HCT116 (cell line): ENCODE measurements at regions not wholly inside any gene's neighbourhood (a gene's known extent, or its start where the extent isn't known, plus 50 kb on each side); places are given as distances from the start of the nearest gene placed in this dataset.

Experiments used
- ATAC-seq: fragments of 200-7000 bp; cut with Tn5 transposase; 2 replicates; pipeline ENCODE4 v1.9.1; 2020; ENCODE audit warnings: mild to moderate bottlenecking, moderate library complexity
- BruUV-seq: library from RNA; stranded (reverse); fragments of 400-500 nt; replicated peaks from 2 replicates; lab custom pipeline; 2021; lab: Mats Ljungman, UMichigan
- CTCF ChIA-PET: fragments of 300-600 bp; sonication (Branson Sonifier 250); formaldehyde crosslinking; loops from one replicate; lab custom pipeline; 2021; ENCODE audit warnings: antibody characterized with exemption; lab: Charles Lee
- POLR2A ChIA-PET: fragments of 300-600, 350-600 bp; sonication (Branson Sonifier 250); formaldehyde crosslinking; loops from one replicate; lab custom pipeline; 2021; ENCODE audit warnings: antibody characterized with exemption; lab: Charles Lee
- RAD21 ChIA-PET, 2 experiments: fragments of 300-600 bp; sonication (Branson Sonifier 250); formaldehyde crosslinking; loops; one replicate each; lab custom pipeline; 2023; ENCODE audit warnings: low total read pairs in 2 of 2; ENCODE audit not compliant: uncharacterized antibody in 2 of 2, unreplicated experiment in 2 of 2, low non-redundant PET in 1 of 2; lab: Charles Lee
- DNase-seq: peaks from one replicate; pipeline ENCODE4 v3.0.0-alpha.2; 2010; ENCODE audit warnings: low read depth, low spot score
- H2AFZ ChIP-seq: fragments of 200-600 bp; shearing (Covaris generic), sonication (generic); 2 replicates; pipeline ENCODE4 v1.6.1; 2017; ENCODE audit warnings: low read depth, mixed run types, mixed read lengths, antibody characterized with exemption, low read length; ENCODE audit not compliant: poor library complexity, severe bottlenecking
- H3K27ac ChIP-seq: 2 replicates; pipeline ENCODE4 v1.5.1; 2012; ENCODE audit warnings: low read depth, low read length
- H3K27me3 ChIP-seq: fragments of 200-600 bp; sonication (generic); 2 replicates; pipeline ENCODE4 v1.6.1; 2016; ENCODE audit warnings: mixed run types, low read length, mixed read lengths; ENCODE audit not compliant: insufficient read depth
- H3K36me3 ChIP-seq, 2 experiments: fragments of 200-500 bp in 1 of 2; fragments of 200-600 bp in 1 of 2; sonication (Bioruptor generic) in 1 of 2; sonication (generic) in 1 of 2; 2 replicates each; pipeline versions ENCODE4 v1.5.1 to v1.6.1; 2014 to 2016; ENCODE audit warnings: low read length in 2 of 2, inconsistent platforms in 1 of 2, mixed read lengths in 1 of 2, mixed run types in 1 of 2; ENCODE audit not compliant: insufficient read depth in 2 of 2, control insufficient read depth in 1 of 2
- H3K4me1 ChIP-seq, 2 experiments: fragments of 200-600 bp in 1 of 2; sonication (generic) in 1 of 2; 2 replicates each; pipeline versions ENCODE4 v1.5.1 to v1.6.1; 2012 to 2017; ENCODE audit warnings: low read length in 2 of 2, inconsistent platforms in 1 of 2, mild to moderate bottlenecking in 1 of 2, mixed read lengths in 1 of 2, mixed run types in 1 of 2, moderate library complexity in 1 of 2; ENCODE audit not compliant: insufficient read depth in 2 of 2, control insufficient read depth in 1 of 2
- H3K4me2 ChIP-seq: fragments of 200-600 bp; sonication (generic); 2 replicates; pipeline ENCODE4 v1.6.1; 2017; ENCODE audit warnings: mixed run types, low read length, mixed read lengths
- H3K4me3 ChIP-seq, 2 experiments: fragments of 200-600 bp in 1 of 2; sonication (generic) in 1 of 2; replicated peaks in 1 of 2; 2 replicates each; pipeline ENCODE4 v1.5.1; 2011 to 2016; ENCODE audit warnings: low read length in 2 of 2, control low read depth in 1 of 2, low read depth in 1 of 2, mild to moderate bottlenecking in 1 of 2, mixed read lengths in 1 of 2, mixed run types in 1 of 2
- H3K79me2 ChIP-seq: fragments of 200-600 bp; sonication (generic); 2 replicates; pipeline ENCODE4 v1.6.1; 2017; ENCODE audit warnings: mild to moderate bottlenecking, mixed run types, low read length, moderate library complexity, mixed read lengths; ENCODE audit not compliant: insufficient read depth
- H3K9ac ChIP-seq: fragments of 200-600 bp; sonication (generic); 2 replicates; pipeline ENCODE4 v1.6.1; 2016; ENCODE audit warnings: low read length, mixed read lengths
- H3K9me2 ChIP-seq: fragments of 200-600 bp; sonication (generic), shearing (Covaris generic); 2 replicates; pipeline ENCODE4 v1.6.1; 2017; ENCODE audit warnings: mixed run types, mild to moderate bottlenecking, moderate library complexity; ENCODE audit not compliant: insufficient read depth
- H3K9me3 ChIP-seq, 2 experiments: fragments of 200-500 bp in 1 of 2; fragments of 200-600 bp in 1 of 2; sonication (Bioruptor generic) in 1 of 2; sonication (generic) in 1 of 2; 2 replicates each; pipeline ENCODE4 v1.6.1; 2014 to 2017; ENCODE audit warnings: low read length in 2 of 2, mixed read lengths in 2 of 2, inconsistent platforms in 1 of 2, low read depth in 1 of 2, mild to moderate bottlenecking in 1 of 2, mixed run types in 1 of 2, moderate library complexity in 1 of 2; ENCODE audit not compliant: control insufficient read depth in 1 of 2, insufficient read depth in 1 of 2
- H4K20me1 ChIP-seq: fragments of 200-600 bp; sonication (generic), shearing (Covaris generic); 2 replicates; pipeline ENCODE4 v1.6.1; 2017; ENCODE audit warnings: mixed run types, mild to moderate bottlenecking, moderate library complexity; ENCODE audit not compliant: insufficient read depth
- ATF3 ChIP-seq: IDR thresholded peaks from 2 replicates; pipeline ENCODE4 v1.6.1; 2012
- CBX3 ChIP-seq: IDR thresholded peaks from 2 replicates; pipeline ENCODE4 v1.6.1; 2012; ENCODE audit warnings: low read depth
- EGR1 ChIP-seq: IDR thresholded peaks from 2 replicates; pipeline ENCODE4 v1.6.1; 2012; ENCODE audit warnings: low read depth
- ELF1 ChIP-seq: IDR thresholded peaks from 2 replicates; pipeline ENCODE4 v1.6.1; 2012; ENCODE audit warnings: low read depth, borderline replicate concordance
- EZH2 ChIP-seq: fragments of 200-600 bp; sonication (generic); IDR thresholded peaks from 2 replicates; pipeline ENCODE4 v1.6.1; 2017; ENCODE audit warnings: antibody characterized with exemption, mixed run types
- EZH2phosphoT487 ChIP-seq: fragments of 200-600 bp; IDR thresholded peaks from 2 replicates; pipeline ENCODE4 v1.6.1; 2018; ENCODE audit warnings: antibody characterized with exemption, borderline replicate concordance
- FOSL1 ChIP-seq: IDR thresholded peaks from 2 replicates; pipeline ENCODE4 v1.6.1; 2012; ENCODE audit warnings: low read depth
- JUND ChIP-seq: IDR thresholded peaks from 2 replicates; pipeline ENCODE4 v1.6.1; 2012
- MAX ChIP-seq: IDR thresholded peaks from 2 replicates; pipeline ENCODE4 v1.6.1; 2012
- POLR2A ChIP-seq: IDR thresholded peaks from 2 replicates; pipeline ENCODE4 v1.7.0; 2011; ENCODE audit warnings: borderline replicate concordance; ENCODE audit not compliant: insufficient read depth, insufficient read length; ENCODE audit errors: extremely low read depth
- POLR2AphosphoS5 ChIP-seq: IDR thresholded peaks from 2 replicates; pipeline ENCODE4 v1.6.1; 2011; ENCODE audit warnings: mild to moderate bottlenecking, low read depth, low read length, moderate library complexity
- RAD21 ChIP-seq: IDR thresholded peaks from 2 replicates; pipeline ENCODE4 v1.6.1; 2012; ENCODE audit warnings: low read depth, mild to moderate bottlenecking
- REST ChIP-seq: IDR thresholded peaks from 2 replicates; pipeline ENCODE4 v1.6.1; 2012; ENCODE audit warnings: low read depth
- SIN3A ChIP-seq: IDR thresholded peaks from 2 replicates; pipeline ENCODE4 v1.6.1; 2012; ENCODE audit warnings: low read depth
- SRF ChIP-seq: IDR thresholded peaks from 2 replicates; pipeline ENCODE4 v1.6.1; 2012; ENCODE audit warnings: low read depth
- TCF7L2 ChIP-seq: IDR thresholded peaks from 2 replicates; pipeline ENCODE4 v1.7.0; 2011; ENCODE audit warnings: borderline replicate concordance, inconsistent platforms; ENCODE audit not compliant: insufficient read depth, insufficient read length; ENCODE audit errors: extremely low read depth
- YY1 ChIP-seq: IDR thresholded peaks from 2 replicates; pipeline ENCODE4 v1.6.1; 2011; ENCODE audit warnings: low read length, low read depth, moderate library complexity, mild to moderate bottlenecking; ENCODE audit not compliant: insufficient replicate concordance; ENCODE audit errors: extremely low read depth
- ZBTB33 ChIP-seq: IDR thresholded peaks from 2 replicates; pipeline ENCODE4 v1.6.1; 2011; ENCODE audit warnings: mild to moderate bottlenecking, low read length, moderate library complexity; ENCODE audit not compliant: insufficient replicate concordance; ENCODE audit errors: extremely low read depth
- ZNF274 ChIP-seq: fragments of 200-500 bp; sonication (Bioruptor generic); IDR thresholded peaks from 2 replicates; pipeline ENCODE4 v1.6.1; 2014; ENCODE audit warnings: mild to moderate bottlenecking, low read depth, low read length, inconsistent platforms
- intact Hi-C: fragments of 100-400 bp; cut with micrococcal nuclease; formaldehyde crosslinking; loops from 2 replicates; pipeline ENCODE4 v1.10.0; 2022

GRCh38 chr15:53861792-53862191 lies 102.3 kb upstream of the WDR72 start:
- Histone ChIP-seq H3K4me2 (no peak overlapping the region), H3K9ac (no peak overlapping the region), H3K4me3 (no peak overlapping the region), H2AFZ (no peak overlapping the region), H3K9me2 (no peaks in the 10 kb centered on the region), H3K27me3 (no peaks in the 10 kb centered on the region), H3K36me3 (no peaks in the 10 kb centered on the region), H4K20me1 (no peaks in the 10 kb centered on the region; the same call in 1 of the 2 replicates), H3K27ac (no peak overlapping the region), H3K9me3 (peaks cover 0 to 21% of the 10 kb centered on the region in 2 experiments; a peak in 2 of 4 replicates), H3K4me1 (no peaks in the 10 kb centered on the region), H3K79me2 (no peaks in the 10 kb centered on the region)
- no peak for DNase-seq
- RAD21 ChIA-PET, result no interaction called here
- POLR2A ChIA-PET, result no interaction called here
- ATAC-seq, result no peak
- no peak for TF ChIP-seq ZNF274
- TF ChIP-seq EGR1, result no peak
- TF ChIP-seq POLR2AphosphoS5, result no peak
- TF ChIP-seq FOSL1, result no peak
- TF ChIP-seq EZH2, result no peak
- no peak for TF ChIP-seq ZBTB33
- TF ChIP-seq SIN3A, result no peak
- no peak for TF ChIP-seq TCF7L2
- no peak for TF ChIP-seq JUND
- no peak for TF ChIP-seq YY1
- no peak for TF ChIP-seq MAX
- no peak for TF ChIP-seq ATF3
- TF ChIP-seq POLR2A, result no peak
- no peak for TF ChIP-seq REST
- TF ChIP-seq CBX3, result no peak
- no peak for TF ChIP-seq SRF
- no peak for TF ChIP-seq ELF1
- no peak for TF ChIP-seq EZH2phosphoT487
- no peak for TF ChIP-seq RAD21
- CTCF ChIA-PET, result no interaction called here
- no TSS peak for BruUV-seq
- intact Hi-C loops, result no loop called here
